Coronary artery (tissue), 2 donors: ENCODE measurements at regions not wholly inside any gene's neighbourhood (a gene's known extent, or its start where the extent isn't known, plus 50 kb on each side); places are given as distances from the start of the nearest gene placed in this dataset.
A peak's percentile ranks its signal among the peaks of the same experiment; 100 is the strongest.

Source experiments
- DNase-seq: peaks from one replicate; pipeline ENCODE4 v3.0.0-alpha.2; 2017; ENCODE audit warnings: low spot score
- H3K27ac ChIP-seq, 2 donors: fragments of 200-600 bp; sonication (generic); one replicate each; pipeline ENCODE4 v1.5.1; 2016 to 2019
- H3K4me3 ChIP-seq: fragments of 200-600 bp; sonication (generic); 2 replicates; pipeline ENCODE4 v1.5.1; 2016; ENCODE audit warnings: mild to moderate bottlenecking, moderate library complexity
- TF ChIP-seq, protein P1 (sequence below): fragments of 200-600 bp; sonication (generic); IDR thresholded peaks from one replicate; pipeline ENCODE4 v1.5.1; 2019; ENCODE audit warnings: antibody characterized with exemption

DNA sequence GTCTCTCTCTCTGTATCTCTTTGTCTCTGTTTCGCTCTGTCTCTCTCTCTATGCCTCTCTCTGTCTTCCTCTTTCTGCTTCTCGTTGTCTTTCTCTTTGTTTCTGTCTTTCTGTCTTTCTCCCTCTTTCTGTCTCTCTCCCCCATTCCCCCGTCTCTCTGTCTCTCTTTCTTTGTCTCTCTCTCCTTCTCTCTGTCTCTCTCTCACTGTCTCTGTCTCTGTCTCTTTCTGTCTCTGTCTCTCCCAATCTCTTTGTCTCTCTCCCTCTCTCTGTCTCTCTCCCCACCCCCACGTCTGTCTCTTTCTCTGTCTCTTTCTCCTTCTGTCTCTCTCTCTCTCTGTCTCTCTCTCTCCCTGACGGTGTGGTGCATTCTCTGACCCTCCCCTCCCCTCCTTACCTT, 71.9 kb upstream of the ZNF516 start:
- H3K4me3 ChIP-seq = no peak overlapping the region
- TF ChIP-seq, protein P1, sequence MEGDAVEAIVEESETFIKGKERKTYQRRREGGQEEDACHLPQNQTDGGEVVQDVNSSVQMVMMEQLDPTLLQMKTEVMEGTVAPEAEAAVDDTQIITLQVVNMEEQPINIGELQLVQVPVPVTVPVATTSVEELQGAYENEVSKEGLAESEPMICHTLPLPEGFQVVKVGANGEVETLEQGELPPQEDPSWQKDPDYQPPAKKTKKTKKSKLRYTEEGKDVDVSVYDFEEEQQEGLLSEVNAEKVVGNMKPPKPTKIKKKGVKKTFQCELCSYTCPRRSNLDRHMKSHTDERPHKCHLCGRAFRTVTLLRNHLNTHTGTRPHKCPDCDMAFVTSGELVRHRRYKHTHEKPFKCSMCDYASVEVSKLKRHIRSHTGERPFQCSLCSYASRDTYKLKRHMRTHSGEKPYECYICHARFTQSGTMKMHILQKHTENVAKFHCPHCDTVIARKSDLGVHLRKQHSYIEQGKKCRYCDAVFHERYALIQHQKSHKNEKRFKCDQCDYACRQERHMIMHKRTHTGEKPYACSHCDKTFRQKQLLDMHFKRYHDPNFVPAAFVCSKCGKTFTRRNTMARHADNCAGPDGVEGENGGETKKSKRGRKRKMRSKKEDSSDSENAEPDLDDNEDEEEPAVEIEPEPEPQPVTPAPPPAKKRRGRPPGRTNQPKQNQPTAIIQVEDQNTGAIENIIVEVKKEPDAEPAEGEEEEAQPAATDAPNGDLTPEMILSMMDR = no peak
- H3K27ac ChIP-seq = no peak overlapping the region
- no peak for DNase-seq

DNA sequence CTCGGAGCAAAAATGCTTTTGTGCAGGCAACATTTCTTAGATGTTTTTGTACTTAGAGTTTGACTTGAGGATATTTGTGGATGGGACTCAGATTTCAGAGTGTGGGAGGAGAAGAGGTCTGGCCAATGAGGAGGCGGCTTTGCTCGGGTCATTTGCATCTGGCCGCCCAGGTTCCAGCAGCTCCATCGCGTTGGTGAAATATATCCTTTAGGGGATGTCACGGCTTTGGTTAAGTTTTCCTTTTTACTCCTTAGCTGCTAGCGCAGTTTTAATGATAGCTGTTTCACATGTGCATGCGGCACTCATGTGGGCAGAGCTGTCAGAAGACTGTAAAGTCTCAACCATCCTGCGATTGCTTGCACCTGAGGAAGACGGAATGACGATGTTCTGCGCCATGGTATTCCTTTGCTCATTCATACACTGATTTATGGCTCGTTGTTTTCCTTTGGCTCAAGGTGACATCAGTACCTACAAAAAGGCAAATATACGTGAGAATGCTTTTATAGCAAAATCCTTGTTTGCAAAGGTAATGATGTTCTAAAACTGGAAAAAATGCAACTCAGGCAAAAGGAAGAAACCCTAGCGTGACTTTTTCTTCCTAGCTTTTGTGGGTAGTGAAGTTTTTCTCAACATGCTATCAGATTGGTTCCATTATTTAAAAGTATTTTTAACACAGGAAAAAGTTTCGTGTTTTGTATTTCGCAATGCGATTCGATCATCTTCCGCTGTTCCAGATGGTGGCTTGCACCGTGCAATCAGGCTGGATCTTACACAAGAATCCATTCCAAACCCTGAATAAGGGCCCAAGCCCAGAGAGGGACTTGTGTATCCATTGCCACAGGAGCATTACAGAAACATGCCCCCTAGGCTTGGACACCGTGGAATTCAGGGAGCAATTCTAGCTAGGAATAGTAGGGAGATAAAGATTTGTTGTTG, 70.5 kb upstream of the ZNF516 start:
- H3K27ac ChIP-seq = peak overlapping the region; percentile 50 to 85
- DNase-seq = no peak
- TF ChIP-seq, protein P1 = no peak
- peak overlapping the region; percentile 65 for H3K4me3 ChIP-seq

DNA sequence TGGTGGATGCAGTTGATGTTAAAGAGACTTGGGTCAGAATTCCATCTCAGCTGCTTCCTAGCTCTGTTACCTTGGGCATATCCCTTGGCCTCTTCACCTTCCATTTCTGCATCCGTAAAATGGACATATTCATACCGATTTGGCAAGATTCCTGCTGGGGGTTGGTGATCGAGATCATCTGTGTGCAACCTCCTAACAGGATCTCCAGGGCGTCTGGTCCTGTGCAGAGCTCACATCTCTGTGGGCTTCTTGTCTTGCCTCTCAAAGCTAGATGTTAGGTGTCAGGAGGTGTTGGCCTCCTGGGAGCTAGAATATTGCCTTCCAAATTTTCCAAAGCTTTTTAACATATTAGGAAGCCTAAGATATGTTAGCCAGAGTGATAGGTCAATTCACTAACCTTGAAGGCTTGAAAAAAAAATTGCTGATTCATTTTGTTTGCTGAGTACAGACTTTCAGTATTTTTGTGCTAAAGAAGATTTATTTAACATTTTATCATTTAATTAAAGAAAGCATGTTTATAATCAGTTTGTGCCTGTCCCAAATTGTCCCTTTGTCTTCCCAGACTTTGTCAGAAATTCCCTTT, 69.7 kb upstream of the ZNF516 start:
- Histone ChIP-seq H3K4me3 (peak overlapping the region; percentile 65), H3K27ac (peak overlapping the region; percentile 30 to 85)
- TF ChIP-seq, protein P1 = no peak
- DNase-seq = no peak

DNA sequence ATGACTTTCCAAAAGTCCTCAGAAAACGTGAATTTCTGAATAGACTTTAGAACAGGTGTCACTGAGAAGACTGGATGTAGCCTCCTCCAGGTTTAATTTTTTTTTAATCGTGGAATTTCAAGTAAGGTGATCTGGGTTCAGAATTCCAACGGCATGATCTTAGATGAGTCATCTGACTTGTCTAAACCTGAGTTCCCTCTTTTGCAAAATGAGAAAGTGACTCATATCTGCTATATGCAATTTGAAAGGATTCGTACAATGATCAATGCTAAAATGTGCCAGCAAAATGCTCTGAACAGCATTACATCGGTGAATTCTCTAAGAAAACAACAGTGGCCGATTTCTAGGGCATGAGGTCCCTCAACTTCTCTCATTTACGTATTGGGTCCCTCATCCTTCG, 69.1 kb upstream of the ZNF516 start:
- H3K4me3 ChIP-seq = no peak overlapping the region
- DNase-seq = no peak
- TF ChIP-seq, protein P1 = no peak
- peak overlapping the region in 1 of 2 donors; percentile 85 for H3K27ac ChIP-seq

DNA sequence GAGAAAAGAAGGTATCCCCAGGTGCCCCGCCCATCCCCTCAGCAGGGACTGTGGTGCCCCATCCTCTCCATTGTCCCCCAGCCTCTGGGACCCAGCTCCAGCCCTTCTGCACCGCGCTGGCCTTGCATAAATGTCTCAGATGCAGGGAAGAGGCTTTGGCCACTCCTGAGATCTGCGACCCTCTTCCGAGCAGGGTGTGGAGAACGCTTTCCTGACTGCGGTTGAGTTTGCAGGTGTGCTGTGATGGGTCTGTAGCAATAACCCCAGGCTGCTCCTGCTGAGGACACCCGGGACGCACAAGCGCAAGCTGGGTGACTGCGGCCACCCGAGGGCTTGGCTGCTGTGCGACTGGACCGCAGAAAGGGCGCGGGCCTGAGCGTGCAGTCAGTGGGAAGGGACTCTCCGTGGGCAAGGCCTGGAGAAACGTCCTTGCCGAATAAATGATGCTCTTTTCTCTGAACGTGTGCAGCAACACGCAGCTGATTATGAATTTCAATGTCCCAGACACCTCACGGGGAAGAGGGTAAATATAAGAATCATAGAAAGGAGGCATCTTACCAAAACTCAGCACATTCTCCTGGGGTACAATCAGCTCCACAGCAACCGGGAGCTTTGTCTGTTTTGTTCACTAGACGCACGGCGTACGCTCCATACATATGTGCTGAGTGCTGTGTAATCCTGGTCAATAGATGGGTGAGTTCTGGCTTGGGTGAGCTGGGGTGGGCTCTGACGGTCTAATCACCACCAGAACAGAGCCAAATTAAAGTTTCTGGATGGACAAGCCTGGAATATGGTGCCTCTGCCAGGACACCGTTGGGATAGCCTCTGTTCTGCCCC, 67.5 kb upstream of the ZNF516 start:
- Histone ChIP-seq H3K27ac (no peak overlapping the region), H3K4me3 (no peak overlapping the region)
- DNase-seq = no peak
- TF ChIP-seq, protein P1 = no peak

DNA sequence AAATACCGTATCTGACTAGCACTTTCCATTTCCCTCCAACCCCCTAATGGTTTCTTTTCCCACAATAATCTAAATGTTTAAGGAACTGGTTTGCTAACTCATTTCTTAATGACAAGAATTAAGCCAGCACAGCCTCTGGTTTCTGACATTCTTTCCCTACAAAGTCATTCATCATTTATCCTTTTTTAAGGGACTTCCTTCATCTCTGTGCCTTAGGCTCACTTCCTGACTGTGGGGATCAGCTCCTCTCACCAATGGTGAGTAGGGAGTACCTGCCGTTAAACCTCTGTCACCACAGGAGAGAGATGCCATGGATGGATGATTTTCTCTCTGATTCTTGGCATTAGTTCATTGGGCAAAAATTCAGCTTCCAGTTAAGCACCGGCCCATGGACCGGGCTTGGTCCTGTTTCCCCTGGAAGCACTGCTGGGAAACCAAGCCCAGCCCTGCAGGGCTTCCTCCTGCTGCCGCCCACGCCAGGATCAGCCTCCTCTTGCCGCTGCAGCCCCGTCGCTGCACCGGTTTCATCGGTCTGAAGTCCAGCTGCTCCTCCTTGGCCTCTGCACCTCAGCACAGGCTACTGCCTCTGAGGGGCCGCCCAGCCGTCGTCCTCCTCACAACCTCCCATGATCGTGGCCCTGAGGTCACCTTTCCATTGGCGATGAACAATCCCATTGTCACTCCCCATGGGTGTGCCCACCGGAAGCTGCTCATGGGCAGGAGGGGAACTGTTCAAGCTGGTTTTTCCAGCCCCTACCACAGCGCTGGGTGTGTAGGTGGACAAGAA, 64.0 kb upstream of the ZNF516 start:
- no peak overlapping the region for H3K4me3 ChIP-seq
- TF ChIP-seq, protein P1 = no peak
- no peak for DNase-seq
- no peak overlapping the region for H3K27ac ChIP-seq
